GM18502 (cell line): ENCODE measurements at regions not wholly inside any gene's neighbourhood (a gene's known extent, or its start where the extent isn't known, plus 50 kb on each side); places are given as distances from the start of the nearest gene placed in this dataset.

ENCODE experiments used
- ATAC-seq: cut with Tn5 transposase; IDR thresholded peaks from one replicate; pipeline ENCODE4 v1.9.1; 2021; ENCODE audit warnings: mild to moderate bottlenecking; ENCODE audit not compliant: unreplicated experiment, poor library complexity

DNA sequence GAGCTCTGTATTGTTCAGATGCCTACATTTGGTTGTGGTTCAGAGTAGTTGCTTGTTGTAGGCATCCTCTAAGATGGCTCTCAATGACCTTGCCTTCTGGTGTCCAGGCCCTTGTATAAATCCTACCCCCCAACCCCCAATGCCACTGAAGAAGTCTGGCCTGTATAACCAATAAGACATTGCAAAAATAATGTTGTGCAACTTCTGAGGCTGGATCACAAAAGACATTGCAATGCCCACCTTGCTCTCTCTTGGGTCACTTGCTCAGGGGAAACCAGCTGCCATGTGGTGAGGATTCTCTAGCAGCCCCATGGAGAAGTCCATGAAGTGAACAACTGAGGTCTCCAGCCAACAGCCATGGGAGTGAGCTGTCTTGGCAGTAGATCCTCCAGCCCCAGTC is 234.0 kb upstream of the TBX3 start:
- ATAC-seq: no peak

DNA sequence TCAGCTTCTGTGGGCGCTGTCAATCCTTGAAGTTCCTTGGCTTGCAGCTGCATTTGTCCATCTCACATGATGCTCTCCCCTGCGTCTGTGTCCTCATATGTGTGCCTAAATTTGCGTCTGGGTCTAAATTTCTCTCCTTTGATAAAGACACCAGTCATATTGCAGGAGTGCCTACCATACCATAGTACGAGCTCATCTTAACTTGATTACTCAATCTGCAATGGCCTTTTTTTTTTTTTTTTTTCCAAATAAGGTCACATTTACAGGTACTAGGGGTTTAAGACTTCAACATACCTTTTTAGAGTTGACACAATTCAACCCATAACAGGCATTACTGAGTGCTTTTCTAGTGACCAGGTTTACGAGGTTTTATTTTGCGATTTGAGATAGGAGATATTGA is 233.3 kb upstream of the TBX3 start:
- ATAC-seq: no peak

DNA sequence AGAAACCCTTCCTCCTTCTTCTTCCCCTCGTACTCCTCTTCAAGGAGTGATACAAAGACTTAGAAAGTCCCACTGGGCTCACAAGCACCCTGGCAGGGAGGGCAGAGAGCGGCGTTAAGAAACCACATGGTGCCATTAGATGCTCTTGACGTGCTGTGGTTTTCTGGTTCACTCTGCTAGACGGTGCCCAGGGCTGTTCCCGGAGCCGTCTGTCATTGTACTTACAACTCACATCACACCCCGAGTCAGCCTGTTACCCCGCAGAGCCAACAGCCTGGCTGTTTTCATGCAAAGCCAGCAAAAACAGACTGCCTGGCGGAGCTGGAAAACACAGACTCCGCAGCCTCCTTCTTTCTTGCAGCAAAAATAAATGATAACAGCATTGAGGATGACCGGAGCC is 232.6 kb upstream of the TBX3 start:
- ATAC-seq: no peak

DNA sequence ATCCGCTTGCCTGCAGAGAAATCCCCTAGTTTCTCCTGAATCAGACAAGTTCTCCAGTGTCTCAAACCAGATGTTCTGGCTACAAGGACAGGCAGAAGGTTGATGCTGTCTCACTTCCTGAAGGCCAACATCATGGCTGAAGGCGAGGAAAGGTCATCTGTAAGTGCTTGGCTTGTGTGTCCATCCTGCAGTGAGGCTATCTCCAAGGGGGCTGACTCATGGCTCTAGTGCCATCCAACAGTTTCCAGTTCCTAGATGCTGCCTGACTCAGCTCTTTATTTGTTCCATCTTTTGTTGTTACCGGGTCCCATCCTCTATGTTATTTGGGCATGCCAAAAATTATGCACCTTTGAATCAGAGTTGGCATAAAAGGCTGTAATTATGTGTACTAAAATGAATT is 232.1 kb upstream of the TBX3 start:
- ATAC-seq: no peak

DNA sequence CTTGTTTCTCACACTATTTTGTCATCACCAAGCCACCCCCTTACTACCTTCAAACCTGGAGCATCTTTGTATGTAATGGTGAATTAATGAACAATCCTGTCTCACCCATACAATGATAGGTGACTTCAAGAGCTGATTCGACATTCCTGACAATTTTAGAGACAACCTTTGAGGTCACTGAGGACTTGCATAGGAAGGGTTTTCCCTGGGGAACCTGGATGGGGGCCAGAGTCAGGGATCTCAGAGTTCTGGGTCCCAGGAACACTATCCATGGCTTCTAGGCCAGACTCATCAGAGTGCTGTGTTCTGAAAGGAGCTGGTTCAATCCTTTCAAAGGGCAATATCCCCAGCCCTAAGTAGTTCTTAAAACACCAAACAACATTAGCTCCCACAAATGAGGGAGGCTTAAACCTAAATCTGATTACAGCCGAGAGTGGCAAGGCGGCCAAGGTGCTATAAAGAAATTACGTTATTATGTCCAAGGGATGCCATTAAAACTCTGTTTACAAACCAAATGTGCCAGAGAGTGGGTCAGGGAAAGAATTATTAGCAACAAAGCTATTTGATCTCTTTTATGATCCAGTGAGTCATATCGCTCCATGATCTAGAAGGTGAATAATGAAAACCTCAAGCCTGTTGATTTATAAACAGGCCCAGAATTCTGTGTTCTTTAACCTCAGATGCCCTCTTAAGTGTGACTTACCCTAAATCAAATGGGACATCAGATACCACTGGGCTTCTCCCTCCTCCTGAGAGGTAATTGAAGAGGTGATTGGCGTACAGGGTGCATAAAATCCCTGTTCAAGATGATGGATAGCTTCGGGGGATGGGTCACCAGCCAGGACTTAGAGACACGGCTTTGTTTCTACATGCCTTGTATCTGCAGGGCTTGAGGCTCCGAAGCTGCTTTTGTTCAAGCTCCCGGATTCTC is 230.2 kb upstream of the TBX3 start:
- ATAC-seq: no peak

DNA sequence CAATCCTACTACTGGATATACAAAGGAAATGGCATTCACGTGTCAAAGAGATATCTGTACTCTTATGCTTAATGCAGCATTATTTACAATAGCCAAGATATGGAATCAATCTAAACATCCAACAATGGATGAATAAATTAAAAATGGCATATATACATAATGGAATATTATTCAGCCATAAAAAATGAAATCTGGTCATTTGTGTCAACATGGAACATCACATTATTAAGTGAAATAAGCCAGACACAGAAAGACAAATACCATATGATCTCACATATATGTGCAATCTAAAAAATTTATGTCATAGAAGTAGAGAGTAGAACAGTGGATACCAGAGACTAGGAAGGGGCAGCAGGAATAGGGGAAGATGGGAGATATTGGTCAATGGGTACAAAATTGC is 228.8 kb upstream of the TBX3 start:
- ATAC-seq: no peak

DNA sequence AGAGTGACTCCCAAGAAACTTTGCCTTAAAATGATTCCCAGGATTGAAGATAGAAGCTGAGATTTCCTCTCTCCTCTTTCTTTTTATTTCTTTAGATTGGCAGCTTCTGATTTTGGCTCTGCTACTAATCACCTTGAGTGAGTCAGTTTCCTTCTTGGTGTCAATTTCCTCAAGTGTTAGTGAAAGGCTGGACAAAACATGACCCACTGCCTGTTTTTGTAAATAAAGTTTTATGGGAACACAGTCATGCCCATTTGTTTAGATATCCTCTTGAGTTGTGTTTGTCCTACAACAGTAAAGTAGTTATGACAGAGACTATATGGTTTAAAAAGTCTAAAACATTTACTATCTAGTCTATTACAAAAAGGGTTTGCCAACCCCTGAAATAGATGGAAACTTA is 227.2 kb upstream of the TBX3 start:
- ATAC-seq: no peak

DNA sequence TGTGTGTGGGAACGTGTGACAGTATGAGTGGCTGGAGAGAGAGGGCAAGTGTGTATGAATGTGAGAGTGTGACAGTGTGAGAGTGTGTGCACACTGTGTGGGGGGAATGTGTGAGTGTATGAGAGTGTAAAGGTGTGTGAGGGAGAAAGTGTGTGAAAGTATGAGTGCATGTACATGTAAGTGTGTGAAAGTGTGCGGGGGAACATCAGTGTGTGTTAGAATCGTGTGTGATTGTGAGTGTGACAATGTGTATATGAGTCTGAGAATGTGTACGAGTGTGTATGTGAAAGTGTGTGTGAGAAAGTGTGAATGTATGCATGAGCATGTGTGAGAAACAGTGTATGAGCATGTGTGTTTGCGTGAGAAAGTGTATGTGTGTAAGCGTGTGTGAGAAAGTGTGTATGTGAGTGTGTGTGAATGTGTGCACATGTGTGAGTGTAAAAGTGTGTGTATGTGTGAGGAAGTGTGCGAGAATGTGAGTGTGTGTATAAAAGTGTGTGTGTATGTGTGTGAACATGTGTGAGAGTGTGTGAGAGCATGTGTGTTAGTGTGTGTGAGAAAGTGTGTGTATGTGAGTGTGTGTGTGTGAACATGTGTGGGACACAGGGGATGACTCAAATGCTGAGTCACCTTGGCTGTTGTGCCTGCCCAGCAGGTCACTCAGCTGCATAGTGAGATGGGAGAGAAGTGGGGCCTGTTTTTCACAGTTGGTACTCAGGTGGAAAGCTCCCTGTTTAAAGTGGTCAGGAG is 220.5 kb upstream of the TBX3 start:
- no peak for ATAC-seq

DNA sequence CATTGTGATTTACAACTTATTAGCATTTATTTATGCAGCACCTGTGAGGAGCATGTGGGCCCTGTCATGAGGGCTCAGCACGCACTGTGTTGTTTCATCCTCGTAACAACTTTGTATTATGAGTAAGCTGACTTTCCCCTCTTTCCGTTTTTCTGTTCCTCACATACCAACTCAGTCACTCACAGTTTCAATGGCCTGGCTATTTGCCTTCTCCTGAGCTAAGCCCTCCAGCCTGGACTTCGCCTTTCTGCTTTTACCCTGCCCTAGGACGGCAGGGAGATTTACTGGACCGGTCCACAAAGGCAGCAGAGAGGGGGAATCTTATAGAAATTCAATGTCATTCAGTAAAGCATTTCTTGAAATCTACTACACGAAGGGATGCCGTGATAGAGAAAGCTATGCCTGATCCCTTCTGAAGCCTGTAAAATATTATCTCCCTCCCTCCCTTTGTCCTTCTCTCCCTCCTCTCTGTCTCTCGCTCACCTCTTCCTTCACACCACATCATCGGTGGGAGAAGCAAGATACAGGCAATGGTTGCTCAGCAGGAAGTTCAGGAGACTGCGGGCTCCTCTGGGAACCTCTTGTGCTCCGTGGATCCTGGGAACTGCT is 219.2 kb upstream of the TBX3 start:
- no peak for ATAC-seq

DNA sequence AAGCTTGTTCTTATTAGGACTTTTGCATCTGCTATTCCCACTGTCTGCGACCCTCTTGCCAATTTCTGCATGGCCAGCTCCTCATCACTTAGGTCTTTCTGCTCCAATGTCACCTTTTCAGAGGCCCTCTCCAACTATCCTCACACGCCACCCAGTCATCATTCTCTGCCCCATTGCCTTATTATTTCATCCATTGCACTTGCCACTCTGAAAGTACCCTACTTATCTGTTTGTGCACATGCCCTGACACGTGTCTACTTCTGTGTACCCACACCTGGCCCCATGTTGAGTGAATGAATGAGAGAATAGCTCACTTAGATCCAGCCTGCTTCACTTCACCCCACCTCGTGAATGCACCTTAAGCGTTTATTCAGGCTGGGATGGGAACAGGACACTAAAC is 218.7 kb upstream of the TBX3 start:
- no peak for ATAC-seq

DNA sequence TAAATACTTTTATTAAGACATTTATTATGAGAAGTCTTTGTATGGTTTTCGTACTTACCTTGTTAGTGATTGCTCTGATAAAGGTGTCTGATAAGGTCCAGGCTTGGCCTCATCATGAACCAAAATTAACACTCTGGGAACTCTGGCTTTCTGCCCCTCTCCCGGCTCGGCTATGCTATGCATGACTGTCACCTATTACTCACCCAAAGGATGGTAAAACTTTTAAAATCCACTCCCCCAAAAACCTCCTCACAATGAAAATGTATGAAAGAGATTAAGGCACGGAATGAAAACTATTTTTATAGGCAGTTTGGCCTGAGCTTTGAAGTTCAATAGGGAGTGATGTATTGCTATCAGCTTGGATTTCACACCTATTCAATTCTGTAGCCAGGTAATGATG is 217.3 kb upstream of the TBX3 start:
- ATAC-seq: no peak

DNA sequence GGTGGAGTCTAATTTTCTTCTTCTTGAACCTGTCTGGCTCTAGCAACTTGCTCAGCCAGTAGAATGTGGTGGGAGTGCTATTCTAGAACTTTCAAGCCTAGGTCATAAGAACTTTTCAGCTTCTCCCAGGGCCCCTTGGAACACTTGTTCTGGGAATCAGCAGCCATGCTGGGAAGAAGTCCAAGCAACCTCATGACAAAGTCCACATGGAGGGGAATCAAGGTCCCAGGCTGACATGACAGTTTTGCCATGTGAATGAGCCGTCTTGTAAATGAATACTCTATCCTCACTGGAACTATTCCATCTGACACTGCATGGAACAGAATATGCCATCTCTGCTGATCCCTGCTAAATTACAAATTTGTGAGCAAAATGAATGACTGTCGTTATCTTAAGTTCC is 214.2 kb upstream of the TBX3 start:
- ATAC-seq: no peak

DNA sequence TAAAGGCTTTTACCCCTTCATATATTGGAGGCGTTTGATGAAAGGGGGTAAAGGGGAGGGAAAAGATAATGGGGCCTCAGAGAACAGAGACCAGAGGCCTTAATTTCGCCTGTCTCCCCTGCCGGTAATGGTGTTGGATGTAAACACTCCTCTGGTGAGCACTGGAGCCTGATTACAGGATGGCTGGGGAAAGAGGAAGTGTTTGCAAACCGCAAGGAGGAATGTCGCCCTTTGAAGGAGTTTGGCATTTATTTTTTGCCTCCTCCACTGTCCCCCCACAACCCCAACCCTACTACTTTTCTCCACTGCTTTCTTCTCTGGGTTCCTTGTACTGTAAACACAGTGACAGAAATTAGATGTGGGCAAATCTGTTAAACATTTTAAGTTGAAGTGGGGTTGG is 211.9 kb upstream of the TBX3 start:
- ATAC-seq: no peak

DNA sequence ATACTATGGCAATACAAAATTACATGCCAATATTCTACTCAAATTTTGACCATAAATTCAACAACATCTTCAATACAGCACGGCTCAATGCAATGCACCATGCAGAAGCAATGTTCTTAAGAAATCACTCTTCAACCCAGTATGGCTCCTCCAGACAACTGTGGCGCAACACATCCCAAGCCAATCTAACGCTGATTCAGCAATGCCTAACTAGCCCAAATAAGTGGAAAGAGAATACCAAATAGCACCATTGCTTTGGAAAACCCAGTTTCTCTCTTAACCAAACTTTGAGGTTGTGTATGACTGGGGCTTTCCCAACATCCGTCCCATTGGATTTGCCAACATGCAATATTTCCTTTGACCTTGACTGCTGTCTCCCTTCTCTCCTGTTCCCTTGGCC is 211.1 kb upstream of the TBX3 start:
- ATAC-seq: no peak

DNA sequence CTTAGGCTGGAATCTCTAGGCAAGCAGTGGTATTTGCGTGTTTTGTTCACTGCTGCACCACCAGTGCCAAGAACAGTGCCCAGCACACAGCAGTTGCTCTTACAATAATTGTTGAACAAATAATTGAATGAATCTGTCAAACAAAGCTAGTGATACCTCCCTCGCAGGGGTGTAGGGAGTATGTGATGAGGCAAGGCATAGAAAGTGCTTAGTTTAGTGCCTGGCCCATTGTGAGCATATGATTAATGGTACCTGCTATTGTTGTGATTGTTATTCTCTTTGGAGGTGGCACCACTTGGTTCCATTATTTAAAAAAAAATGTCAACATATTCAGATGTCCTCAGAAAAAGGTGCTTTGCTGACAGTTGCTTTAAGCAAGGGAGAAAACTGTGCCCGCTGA is 210.1 kb upstream of the TBX3 start:
- no peak for ATAC-seq

DNA sequence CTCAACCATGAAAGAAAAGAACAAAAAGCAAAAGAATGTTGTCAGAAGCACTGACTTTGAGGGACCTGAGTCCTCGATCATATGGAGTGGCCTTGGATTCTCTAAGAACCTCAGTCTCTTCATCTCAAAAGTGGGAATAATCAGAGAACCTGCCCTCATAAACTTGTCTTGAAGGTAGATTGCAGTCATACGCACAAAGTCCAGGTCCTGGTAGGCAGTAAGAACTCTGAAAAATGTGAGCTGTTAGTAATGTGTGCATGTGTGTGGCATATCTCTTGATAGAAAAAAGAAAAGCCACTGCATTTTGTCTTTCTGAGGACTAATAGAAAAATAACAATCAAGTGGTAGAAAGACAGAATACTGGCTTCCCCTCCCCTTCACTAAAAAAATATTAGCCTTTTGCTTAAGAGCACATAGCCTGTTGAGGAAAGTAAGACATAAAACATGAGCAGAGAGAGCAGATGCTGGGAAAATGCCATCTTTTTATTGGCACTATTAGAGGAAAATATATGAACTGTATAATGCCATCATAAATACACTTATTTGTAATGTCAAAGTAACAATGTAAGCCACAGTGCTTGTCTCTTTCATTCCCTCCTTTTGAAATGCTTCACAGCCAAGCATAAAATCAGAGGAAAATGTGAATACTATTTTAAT is 205.1 kb upstream of the TBX3 start:
- ATAC-seq: no peak

DNA sequence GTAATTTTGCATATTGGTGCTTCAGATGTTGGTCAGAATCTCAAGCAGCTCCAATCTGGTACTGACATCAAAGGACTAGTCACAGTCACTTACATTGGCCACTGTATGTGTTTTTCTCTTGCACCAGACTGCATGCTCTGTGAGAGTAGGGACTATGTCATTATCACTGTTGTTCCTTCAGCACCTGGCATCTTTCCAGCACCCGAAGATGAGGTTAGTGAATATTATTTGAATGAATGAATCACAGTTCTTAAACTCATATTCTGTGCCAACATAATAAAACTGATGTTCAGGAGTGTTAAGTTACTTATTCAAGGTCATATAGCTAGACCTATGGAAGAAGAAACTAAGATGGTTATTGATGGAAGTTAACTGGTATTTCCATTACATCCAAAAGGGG is 204.5 kb upstream of the TBX3 start:
- no peak for ATAC-seq

DNA sequence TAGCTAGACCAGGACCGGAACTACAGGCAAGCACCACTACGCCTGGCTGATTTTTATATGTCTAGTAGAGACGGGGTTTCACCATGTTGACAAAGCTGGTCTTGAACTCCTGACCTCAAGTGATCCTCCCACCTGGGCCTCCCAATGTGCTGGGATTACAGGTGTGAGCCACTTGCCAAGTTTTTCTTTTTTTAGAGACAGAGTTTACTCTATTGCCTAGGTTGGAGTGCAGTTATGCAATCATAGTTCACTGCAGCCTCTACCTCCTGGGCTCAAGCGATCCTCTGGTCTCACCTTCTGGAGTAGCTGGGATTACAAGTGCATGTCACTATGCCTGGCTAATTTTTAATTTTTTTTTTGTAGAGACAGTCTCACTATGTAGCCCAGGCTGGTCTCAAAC is 201.5 kb upstream of the TBX3 start:
- no peak for ATAC-seq

DNA sequence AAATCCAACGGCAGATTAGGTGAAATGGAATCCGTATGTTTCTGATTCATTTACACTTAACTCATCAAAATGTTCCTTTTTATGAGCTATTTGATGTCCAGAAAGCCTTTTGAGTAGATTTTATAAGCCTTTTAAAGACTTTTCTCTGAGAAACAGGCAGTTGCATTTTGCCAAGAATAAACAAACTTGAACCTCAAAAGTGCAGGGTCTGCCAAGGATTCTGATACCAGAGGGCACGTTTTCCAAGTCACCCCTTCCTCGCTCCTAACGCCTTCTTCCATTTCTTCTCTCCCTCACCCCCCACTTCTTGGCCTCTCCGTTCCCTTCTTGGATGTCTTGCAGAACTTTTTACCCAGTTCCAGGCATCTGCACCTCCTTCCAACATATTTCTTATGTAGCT is 200.6 kb upstream of the TBX3 start:
- no peak for ATAC-seq

DNA sequence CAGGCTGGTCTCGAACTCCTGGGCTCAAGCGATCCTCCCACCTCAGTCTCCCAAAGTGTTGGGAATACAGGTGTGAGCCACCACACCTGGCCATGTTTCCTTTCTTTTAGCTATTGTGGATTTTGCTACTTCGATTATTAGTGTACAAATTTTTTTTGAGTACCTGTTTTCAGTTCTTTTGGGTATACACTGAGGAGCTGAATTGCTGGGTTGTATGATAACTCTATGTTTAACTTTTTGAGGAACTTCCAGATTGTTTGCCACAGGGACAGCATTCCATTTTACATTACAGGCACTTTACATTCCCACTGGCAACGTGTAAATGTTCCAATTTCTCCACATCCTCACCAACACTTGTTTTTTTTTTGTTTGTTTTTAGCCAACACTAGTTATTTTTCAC is 198.1 kb upstream of the TBX3 start:
- ATAC-seq: no peak

DNA sequence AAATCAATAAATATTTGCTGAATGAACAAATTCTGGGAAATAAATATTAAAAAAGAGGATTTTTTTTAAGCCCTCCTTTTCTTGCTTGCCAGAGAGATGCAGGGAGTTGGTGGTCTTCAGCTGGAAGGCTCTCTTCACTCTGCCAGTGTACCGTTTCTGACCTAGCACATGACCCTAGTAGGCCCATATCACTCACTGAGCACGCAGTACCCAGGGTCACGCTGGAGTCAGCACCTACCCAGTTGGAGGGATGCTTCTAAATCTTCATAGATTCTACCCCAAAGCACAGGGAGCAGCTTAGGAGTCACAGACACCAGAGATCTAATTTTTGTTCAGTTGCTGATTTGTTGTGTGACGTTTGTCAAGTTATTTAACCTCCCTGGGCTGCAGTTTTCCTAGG is 195.4 kb upstream of the TBX3 start:
- ATAC-seq: no peak
